GM21423 (cell line): ENCODE measurements at regions not wholly inside any gene's neighbourhood (a gene's known extent, or its start where the extent isn't known, plus 50 kb on each side); places are given as distances from the start of the nearest gene placed in this dataset.

Experiments
- ATAC-seq: cut with Tn5 transposase; IDR thresholded peaks from one replicate; pipeline ENCODE4 v1.9.1; 2021; ENCODE audit warnings: mild to moderate bottlenecking, moderate library complexity; ENCODE audit not compliant: unreplicated experiment

GRCh38 chr7:18239212-18239611, 211.6 kb upstream of the PRPS1L1 start:
- no peak for ATAC-seq

- ATAC-seq: no peak
Observed at GRCh38 chr7:18241543-18242231, 214.0 kb upstream of the PRPS1L1 start.

- ATAC-seq: no peak
Observed at GRCh38 chr7:18243731-18244130, 216.1 kb upstream of the PRPS1L1 start.

GRCh38 chr7:18250133-18250532, 222.5 kb upstream of the PRPS1L1 start:
- no peak for ATAC-seq

- ATAC-seq: no peak
Observed at GRCh38 chr7:18257711-18258110, 230.1 kb upstream of the PRPS1L1 start.

GRCh38 chr7:18262058-18262457, 233.5 kb upstream of the HDAC9 start:
- no peak for ATAC-seq

- ATAC-seq: no peak
Observed at GRCh38 chr7:18265611-18266281, 229.8 kb upstream of the HDAC9 start.

GRCh38 chr7:18268571-18268970, 227.0 kb upstream of the HDAC9 start:
- no peak for ATAC-seq

- no peak for ATAC-seq
Observed at GRCh38 chr7:18276380-18276779, 219.2 kb upstream of the HDAC9 start.

- ATAC-seq: no peak
Observed at GRCh38 chr7:18278316-18278715, 217.2 kb upstream of the HDAC9 start.

GRCh38 chr7:18283045-18283444, 212.5 kb upstream of the HDAC9 start:
- ATAC-seq: no peak

GRCh38 chr7:18287482-18287881, 208.1 kb upstream of the HDAC9 start:
- ATAC-seq: no peak

- no peak for ATAC-seq
Observed at GRCh38 chr7:18288322-18289037, 207.1 kb upstream of the HDAC9 start.

GRCh38 chr7:18289788-18290187, 205.8 kb upstream of the HDAC9 start:
- ATAC-seq: peak; percentile 5

GRCh38 chr7:18290223-18290622, 205.3 kb upstream of the HDAC9 start:
- ATAC-seq: peak; percentile 70

GRCh38 chr7:18290865-18291264, 204.7 kb upstream of the HDAC9 start:
- peak; percentile 30 for ATAC-seq

GRCh38 chr7:18292584-18292983, 203.0 kb upstream of the HDAC9 start:
- ATAC-seq: no peak

- ATAC-seq: no peak
Observed at GRCh38 chr7:18293759-18294158, 201.8 kb upstream of the HDAC9 start.

GRCh38 chr7:18294411-18294810, 201.1 kb upstream of the HDAC9 start:
- ATAC-seq: no peak

- ATAC-seq: no peak
Observed at GRCh38 chr7:18295781-18296423, 199.6 kb upstream of the HDAC9 start.

- no peak for ATAC-seq
Observed at GRCh38 chr7:18302097-18302496, 193.5 kb upstream of the HDAC9 start.

- ATAC-seq: no peak
Observed at GRCh38 chr7:18305866-18306265, 189.7 kb upstream of the HDAC9 start.
